ENCODE measurements at regions not wholly inside any gene's neighbourhood (a gene's known extent, or its start where the extent isn't known, plus 50 kb on each side); places are given as distances from the start of the nearest gene placed in this dataset.
A peak's percentile ranks its signal among the peaks of the same experiment; 100 is the strongest.
"Not testable (repeated sequence)": the region's sequence is repeated elsewhere in the genome, so short reads cannot be mapped to it uniquely, and the experiment has no call there.

- no peak for DNase-seq
These were observed 155.5 kb upstream of the PROK2 start for GRCh38 chr3:71940486-71940885.

GRCh38 chr3:71938081-71938480, 153.1 kb upstream of the PROK2 start:
- not testable (repeated sequence) for DNase-seq

- no peak for DNase-seq
These were observed 151.7 kb upstream of the PROK2 start for GRCh38 chr3:71936681-71937080.

DNA sequence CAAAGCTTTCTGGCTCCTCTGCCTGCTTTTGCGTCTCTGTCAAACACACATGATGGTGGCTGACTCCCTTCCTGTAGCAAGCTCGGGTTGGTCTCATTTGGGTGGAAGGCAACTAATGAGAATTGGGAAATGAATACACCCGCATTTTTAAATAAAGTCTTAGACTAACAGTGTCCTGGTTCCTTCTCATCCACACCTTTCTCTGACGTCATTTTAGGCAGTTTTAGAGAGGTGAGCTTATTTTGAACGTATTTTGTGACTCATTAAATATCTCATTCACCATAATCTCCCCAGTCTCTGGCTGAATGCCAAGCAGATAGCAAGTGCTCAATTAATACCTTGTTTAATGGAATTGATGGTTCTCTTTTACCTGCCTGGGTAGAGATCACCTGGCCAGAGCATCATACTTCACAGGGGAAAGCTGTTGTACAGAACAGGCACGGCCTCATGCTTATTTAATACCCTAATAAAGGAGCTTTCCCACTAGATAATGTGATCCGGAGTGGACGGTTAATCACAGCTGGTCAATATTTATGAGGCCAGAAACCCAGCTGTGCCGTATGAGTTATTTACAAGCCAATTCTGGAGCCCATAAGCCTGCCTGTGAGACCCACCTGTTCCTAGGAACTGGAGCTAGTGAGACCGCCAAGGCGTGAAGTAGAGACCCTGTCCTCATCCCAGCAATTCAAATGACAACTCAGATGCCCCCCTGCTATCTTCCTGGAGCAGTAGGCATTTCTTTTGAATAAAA, 149.7 kb upstream of the PROK2 start:
- no peak for DNase-seq

DNA sequence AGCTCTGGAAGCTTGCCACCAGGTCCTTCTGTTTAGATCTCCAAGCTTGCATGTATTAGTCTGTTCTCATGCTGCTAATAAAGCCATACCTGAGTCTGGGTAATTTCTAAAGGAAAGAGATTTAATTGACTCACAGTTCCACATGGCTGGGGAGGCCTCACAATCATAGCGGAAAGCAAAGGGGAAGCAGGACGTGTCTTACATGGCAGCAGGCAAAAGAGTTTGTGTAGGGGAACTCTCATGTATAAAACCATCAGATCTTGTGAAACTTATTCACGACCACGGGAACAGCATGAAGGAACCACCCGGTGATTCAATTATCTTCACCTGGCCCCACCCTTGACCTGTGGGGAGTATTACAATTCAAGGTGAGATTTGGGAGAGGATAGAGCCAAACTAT, 147.0 kb upstream of the PROK2 start:
- no peak for DNase-seq

GRCh38 chr3:71930056-71930991, 145.4 kb upstream of the PROK2 start:
- peak; percentile 18 for DNase-seq

GRCh38 chr3:71928212-71928611, 143.3 kb upstream of the PROK2 start:
- no peak for DNase-seq

- no peak for DNase-seq
These were observed 142.6 kb upstream of the PROK2 start for GRCh38 chr3:71927505-71928066.

DNA sequence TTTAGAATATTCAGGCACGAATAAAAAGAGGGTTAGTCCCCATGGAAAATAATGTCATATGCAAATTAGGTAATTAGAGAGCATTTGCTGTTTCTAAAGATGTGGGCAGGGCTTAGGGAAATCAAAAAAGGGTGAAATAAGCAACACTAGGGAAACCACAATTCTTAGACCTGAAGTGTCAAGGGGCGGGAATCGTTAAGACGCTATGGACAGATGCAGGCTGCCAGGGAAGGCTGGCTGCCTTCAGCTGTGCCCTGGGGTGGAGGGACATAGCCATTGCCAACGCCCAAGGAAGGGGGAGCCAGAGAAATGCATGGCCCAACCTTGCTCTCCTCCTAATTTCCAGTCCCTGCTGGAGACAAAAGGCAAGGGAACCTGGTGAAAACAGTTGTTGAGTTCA, 141.7 kb upstream of the PROK2 start:
- DNase-seq: no peak

DNA sequence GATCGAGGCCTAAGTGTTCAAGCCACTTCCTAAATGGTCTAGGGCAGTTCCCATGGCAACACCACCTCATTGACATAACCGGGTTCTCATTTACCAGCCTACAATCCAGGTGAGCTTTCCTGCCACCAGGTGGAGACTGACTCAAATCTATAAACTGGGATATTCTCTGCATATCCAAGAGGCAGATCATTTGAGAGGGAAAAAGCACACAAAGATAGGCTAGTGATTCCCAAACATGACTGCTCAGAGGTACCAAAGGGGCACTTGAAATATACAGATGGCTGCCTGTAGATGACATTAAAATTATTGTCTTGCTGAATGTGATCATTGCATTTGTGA, 141.3 kb upstream of the PROK2 start:
- DNase-seq: peak; percentile 24

GRCh38 chr3:71925511-71926261, 140.7 kb upstream of the PROK2 start:
- not testable (repeated sequence) for DNase-seq

DNA sequence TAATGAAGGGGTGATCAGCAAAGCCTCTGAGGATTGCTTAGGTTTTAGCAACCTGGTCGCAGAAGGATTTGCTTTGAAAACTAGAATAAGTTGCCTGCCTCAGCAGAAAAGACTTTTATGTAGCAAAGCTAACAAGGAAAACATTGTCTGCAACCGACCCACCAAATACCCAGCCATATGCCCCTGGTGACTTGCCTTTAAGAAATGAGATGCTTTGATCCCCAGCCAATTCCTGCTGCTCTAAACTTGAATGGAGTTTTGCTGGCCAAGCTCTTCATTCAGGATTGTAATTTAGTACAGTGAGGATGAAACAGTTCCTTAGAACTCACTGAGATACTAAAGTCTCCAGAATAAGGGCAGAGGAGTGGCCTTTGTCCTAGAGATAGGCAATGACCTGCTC, 139.8 kb upstream of the PROK2 start:
- DNase-seq: no peak

DNA sequence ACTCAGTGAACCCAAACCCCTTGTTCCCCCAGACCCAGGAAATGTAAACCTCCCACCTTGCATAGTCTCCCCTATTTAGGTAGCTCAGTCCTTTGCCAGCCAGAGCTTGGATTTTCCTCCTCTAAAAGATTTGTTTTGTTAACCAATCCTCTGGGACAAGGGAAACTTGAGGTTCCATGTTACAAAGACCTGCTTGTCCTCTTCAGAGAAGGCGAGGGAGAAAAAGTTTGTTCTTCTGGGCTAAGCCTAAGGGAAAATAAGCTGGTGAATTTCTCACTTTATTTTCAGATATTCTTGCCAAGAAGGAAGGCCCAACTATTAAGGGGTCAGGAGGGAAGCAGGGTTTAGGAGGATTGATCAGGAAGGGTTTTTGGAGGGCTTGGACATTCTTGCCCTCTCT, 136.1 kb upstream of the PROK2 start:
- DNase-seq: no peak

DNA sequence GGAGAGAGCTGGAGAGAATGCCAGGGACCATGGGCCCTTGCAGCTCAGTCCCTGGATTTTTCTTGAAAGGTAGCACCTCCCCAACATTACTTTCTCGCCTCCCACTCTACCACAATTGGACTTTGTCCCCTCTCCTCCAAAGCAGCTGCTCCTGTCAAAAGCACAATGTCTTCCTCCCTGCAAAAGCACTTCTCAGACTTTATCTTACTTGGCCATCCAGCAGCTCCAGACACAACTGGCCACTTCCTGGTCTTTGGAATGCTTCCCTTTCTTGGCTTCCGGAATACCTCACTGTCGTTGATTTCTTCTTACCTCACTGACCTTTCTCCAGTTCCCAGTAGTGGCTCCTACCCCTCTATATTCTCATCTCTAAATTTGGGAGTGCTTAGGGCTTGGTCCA, 134.6 kb upstream of the PROK2 start:
- no peak for DNase-seq

- DNase-seq: no peak
These were observed 132.6 kb upstream of the PROK2 start for GRCh38 chr3:71917545-71917944.

DNA sequence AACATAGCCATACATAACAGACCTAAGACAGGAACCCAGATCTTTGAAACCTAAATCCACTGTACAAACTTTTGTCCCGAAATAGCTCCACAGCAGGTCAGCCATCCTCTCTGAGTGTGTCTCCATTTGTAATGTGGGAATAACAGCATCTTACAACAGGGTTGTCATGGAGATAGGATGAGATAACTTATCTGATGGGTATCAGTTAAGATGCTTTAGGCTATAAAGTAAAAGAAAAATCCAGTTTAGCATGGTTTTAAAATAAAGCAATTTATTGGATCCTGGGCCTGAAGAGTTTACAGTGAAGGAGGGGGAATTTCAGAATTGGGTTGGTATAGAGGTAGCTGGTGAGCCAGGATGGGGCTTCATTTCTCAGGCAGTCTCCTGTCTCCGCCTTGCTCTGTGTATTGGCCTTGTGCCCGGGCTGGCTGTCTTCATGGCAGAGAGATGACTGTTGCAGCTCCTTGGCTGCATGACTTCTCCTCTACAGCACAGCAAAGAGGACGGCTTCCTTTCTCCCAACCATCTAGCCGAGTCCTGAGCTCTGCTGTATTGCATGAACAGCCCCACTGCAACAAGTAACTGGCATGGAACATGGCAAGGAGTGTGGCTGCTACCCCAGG, 131.9 kb upstream of the PROK2 start:
- DNase-seq: no peak

DNA sequence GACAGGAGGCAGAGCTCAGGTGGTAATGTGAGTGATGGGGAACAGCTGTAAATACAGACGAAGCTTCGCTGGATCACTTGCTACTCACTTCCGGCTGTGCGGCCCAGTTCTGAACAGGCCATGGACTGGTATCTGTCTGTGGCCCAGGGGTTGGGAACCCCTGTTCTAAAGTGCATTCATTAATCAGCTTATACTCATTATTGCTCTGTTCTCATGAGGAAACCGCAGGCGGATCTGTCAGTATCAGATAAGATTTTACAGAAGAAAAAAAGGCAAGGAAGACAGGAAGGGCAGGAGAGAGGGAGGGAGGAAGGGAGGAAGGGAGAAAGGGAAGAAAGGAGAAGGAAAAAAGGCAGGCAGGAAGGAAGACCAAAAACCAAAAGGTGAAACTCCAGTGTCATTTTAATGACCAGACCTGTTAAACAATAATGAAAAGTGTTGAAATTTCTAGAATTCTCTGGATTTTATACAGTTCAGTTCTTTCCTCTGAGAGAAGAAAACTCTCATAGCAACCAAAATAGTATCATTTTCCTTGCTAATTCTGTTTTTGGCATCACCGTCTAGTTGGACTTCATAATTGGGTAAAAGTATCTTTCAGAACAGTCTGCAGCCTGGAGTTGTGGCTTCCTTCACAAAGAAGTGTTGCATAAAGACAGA, 128.0 kb upstream of the PROK2 start:
- no peak for DNase-seq

- no peak for DNase-seq
These were observed 125.2 kb upstream of the PROK2 start for GRCh38 chr3:71910108-71910507.

GRCh38 chr3:71907996-71908395, 123.0 kb upstream of the PROK2 start:
- DNase-seq: no peak

DNA sequence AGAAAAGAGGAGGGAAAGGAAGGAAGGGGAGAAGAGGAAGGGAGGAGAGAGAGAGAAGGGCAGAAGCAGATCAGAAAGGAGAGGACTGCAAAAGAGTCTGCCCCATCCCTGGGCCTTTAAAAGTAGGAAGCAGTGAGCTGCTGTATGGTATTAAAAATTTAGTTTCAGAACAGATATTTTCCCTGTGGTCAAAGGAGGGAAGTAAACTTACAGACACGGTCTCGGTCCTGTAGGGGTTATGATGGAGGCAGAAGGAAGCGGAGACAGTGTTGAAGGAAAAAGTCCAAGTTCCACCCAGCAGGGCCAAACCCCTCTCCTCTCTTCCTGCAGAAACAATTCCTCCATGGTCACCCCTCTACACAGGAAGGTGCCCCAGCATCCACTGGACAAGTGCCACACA, 122.0 kb upstream of the PROK2 start:
- DNase-seq: no peak

- DNase-seq: no peak
These were observed 120.5 kb upstream of the PROK2 start for GRCh38 chr3:71905426-71905825.

DNA sequence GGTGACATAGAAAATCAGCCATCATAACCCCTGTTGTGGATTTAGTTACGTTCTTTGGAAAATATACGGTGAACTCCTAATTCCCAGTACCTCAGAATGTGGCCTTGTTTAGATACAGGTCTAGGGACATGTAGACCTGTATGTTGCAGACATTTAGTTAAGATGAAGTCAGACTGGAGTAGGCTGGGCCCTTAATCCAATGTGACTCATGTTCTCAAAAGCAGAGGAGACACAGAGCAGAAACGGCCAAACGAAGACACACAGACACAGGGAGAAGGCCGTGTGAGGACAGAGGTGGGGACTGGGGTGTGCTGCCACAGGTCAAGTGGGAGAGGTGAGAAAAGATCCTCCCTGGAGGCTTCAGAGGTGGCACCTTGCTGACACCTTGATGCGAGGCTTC, 119.0 kb upstream of the PROK2 start:
- DNase-seq: no peak

All from dermis blood vessel endothelial cell (primary cell).